PFSK-1 (cell line): ENCODE measurements at regions not wholly inside any gene's neighbourhood (a gene's known extent, or its start where the extent isn't known, plus 50 kb on each side); places are given as distances from the start of the nearest gene placed in this dataset.

Experiments used
- FOXP2 ChIP-seq: optimal IDR thresholded peaks from 2 replicates; pipeline ENCODE3; 2011; ENCODE audit warnings: borderline replicate concordance, control low read depth, inconsistent platforms; ENCODE audit not compliant: insufficient read depth; ENCODE audit errors: extremely low read length, extremely low read depth
- POLR2AphosphoS5 ChIP-seq: IDR thresholded peaks from 2 replicates; pipeline ENCODE4 v1.6.1; 2012; ENCODE audit warnings: low read depth, mild to moderate bottlenecking, control low read depth, low read length, moderate library complexity
- REST ChIP-seq, 2 experiments: IDR thresholded peaks; 2 replicates each; pipeline versions ENCODE4 v1.6.1 to v1.8.0; 2011 to 2012; ENCODE audit warnings: low read depth in 2 of 2, low read length in 2 of 2, control low read depth in 1 of 2, inconsistent platforms in 1 of 2, mild to moderate bottlenecking in 1 of 2, moderate library complexity in 1 of 2; ENCODE audit not compliant: insufficient read depth in 1 of 2
- SIN3A ChIP-seq: IDR thresholded peaks from 2 replicates; pipeline ENCODE4 v1.6.1; 2012; ENCODE audit warnings: mild to moderate bottlenecking, low read length, moderate library complexity, borderline replicate concordance; ENCODE audit not compliant: insufficient read depth
- TAF1 ChIP-seq: IDR thresholded peaks from 2 replicates; pipeline ENCODE4 v1.6.1; 2012; ENCODE audit warnings: low read length, control low read depth, borderline replicate concordance; ENCODE audit not compliant: insufficient read depth

DNA sequence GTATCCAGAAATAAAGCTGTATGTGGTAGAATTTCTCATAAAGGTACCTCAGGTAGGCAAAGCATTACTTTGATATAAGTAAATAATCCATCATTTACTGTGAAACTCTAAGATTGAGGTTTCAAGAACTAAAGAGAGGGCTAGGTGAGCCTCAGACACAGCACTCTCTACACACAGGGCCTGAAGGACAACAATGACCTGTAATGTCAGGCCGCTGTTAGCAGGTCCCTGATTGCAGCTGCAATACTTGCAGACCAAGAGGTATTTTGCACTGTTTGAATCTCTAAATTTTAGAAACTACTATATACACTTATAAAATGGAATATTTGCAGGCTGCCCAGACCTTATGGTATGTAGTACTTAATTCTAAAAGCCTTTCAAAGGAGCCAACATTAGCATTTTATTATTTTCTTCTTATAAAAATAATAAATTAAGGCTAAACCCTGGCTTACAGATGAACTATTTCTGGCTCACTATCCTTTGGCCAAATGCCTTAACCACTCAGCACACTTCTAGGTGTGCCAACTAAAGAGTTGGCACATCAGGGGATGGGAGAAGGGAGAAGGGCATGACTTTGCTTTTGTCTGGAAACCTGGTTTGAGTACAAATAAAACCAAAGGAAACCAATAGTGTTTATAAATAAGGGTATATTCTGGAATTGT, 66.7 kb upstream of the SLC39A10 start:
- TF ChIP-seq POLR2AphosphoS5, result no peak
- no peak for TF ChIP-seq REST (IDR thresholded peaks at IDR 0.05; ENCODE audit: insufficient read depth in 1 of 2, low read depth in 2 of 2, low read length in 2 of 2)
- no peak for TF ChIP-seq SIN3A
- TF ChIP-seq TAF1, result no peak
- no peak for TF ChIP-seq FOXP2

DNA sequence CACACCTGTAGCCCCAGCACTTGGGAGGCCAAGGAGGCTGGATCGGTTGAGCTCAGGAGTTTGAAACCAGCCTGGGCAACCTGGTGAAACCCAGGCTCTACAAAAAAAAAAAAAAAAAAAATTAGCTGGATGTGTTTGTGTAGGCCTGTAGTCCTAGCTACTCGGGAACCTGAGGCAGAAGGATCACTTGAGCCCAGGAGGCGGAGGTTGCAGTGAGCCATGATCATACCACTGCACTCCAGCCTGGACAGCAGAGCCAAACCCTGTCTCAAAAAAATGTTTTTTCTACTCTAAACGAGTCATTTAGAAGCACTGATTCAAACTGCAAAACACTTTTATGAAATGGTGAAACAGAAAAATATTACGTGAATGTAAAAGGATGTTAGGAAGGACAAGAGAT, 69.1 kb upstream of the SLC39A10 start:
- TF ChIP-seq REST (IDR thresholded peaks at IDR 0.05; ENCODE audit: insufficient read depth in 1 of 2, low read depth in 2 of 2, low read length in 2 of 2), result no peak
- TF ChIP-seq TAF1, result no peak
- no peak for TF ChIP-seq FOXP2
- TF ChIP-seq SIN3A, result no peak
- TF ChIP-seq POLR2AphosphoS5, result no peak

GRCh38 chr2:195586062-195586714, 70.8 kb upstream of the SLC39A10 start:
- TF ChIP-seq TAF1 (no peak), POLR2AphosphoS5 (no peak), FOXP2 (no peak), SIN3A (no peak), REST (IDR thresholded peaks at IDR 0.05; ENCODE audit: insufficient read depth in 1 of 2, low read depth in 2 of 2, low read length in 2 of 2) (no peak)

GRCh38 chr2:195582188-195582587, 74.8 kb upstream of the SLC39A10 start:
- no peak for TF ChIP-seq POLR2AphosphoS5
- no peak for TF ChIP-seq REST (IDR thresholded peaks at IDR 0.05; ENCODE audit: insufficient read depth in 1 of 2, low read depth in 2 of 2, low read length in 2 of 2)
- TF ChIP-seq TAF1, result no peak
- TF ChIP-seq FOXP2, result no peak
- no peak for TF ChIP-seq SIN3A
